SU-DHL-6 (cell line): ENCODE measurements at regions not wholly inside any gene's neighbourhood (a gene's known extent, or its start where the extent isn't known, plus 50 kb on each side); places are given as distances from the start of the nearest gene placed in this dataset.

Experiments used
- H2AFZ ChIP-seq: fragments of 200-600 bp; sonication (generic); 2 replicates; pipeline ENCODE4 v1.6.1; 2014; ENCODE audit warnings: low read depth, mild to moderate bottlenecking, moderate library complexity, mixed read lengths, antibody characterized with exemption, low read length; ENCODE audit not compliant: severe bottlenecking
- H3F3A ChIP-seq: fragments of 200-600 bp; shearing (Covaris generic); 2 replicates; pipeline ENCODE4 v1.6.0; 2016; ENCODE audit warnings: antibody characterized with exemption, mild to moderate bottlenecking; ENCODE audit not compliant: insufficient read depth
- H3K27ac ChIP-seq: fragments of 200-600 bp; sonication (generic); 2 replicates; pipeline ENCODE4 v1.5.1; 2016; ENCODE audit warnings: low read depth, mild to moderate bottlenecking, low read length, moderate library complexity, mixed read lengths
- H3K27me3 ChIP-seq: fragments of 200-600 bp; sonication (generic), shearing (Covaris generic); 2 replicates; pipeline ENCODE4 v1.6.0; 2014; ENCODE audit warnings: mild to moderate bottlenecking, low read length
- H3K36me3 ChIP-seq: fragments of 200-600 bp; sonication (generic); 2 replicates; pipeline ENCODE4 v1.6.1; 2014; ENCODE audit warnings: mild to moderate bottlenecking, low read length, mixed read lengths
- H3K4me2 ChIP-seq: fragments of 300-600, 200-600 bp; shearing (Covaris generic), sonication (generic); 2 replicates; pipeline ENCODE4 v1.6.0; 2014; ENCODE audit warnings: low read length, low read depth, mild to moderate bottlenecking; ENCODE audit not compliant: poor library complexity, severe bottlenecking
- H3K4me3 ChIP-seq: fragments of 200-600 bp; sonication (generic); 2 replicates; pipeline ENCODE4 v1.5.1; 2014; ENCODE audit warnings: antibody characterized with exemption, low read length, mild to moderate bottlenecking, mixed read lengths; ENCODE audit not compliant: insufficient read depth, poor library complexity, severe bottlenecking
- H3K79me2 ChIP-seq: fragments of 200-600 bp; sonication (generic); 2 replicates; pipeline ENCODE4 v1.6.1; 2014; ENCODE audit warnings: mild to moderate bottlenecking, low read length, moderate library complexity; ENCODE audit not compliant: insufficient read depth
- H3K9ac ChIP-seq: fragments of 200-600 bp; sonication (generic); 2 replicates; pipeline ENCODE4 v1.7.0; 2014; ENCODE audit warnings: mild to moderate bottlenecking, low read length
- H3K9me2 ChIP-seq: fragments of 200-600 bp; sonication (generic); replicated peaks from 2 replicates; pipeline ENCODE4 v1.6.1; 2014; ENCODE audit warnings: low read length; ENCODE audit not compliant: insufficient read depth
- H3K9me3 ChIP-seq: fragments of 200-600 bp; sonication (generic); 2 replicates; pipeline ENCODE4 v1.6.1; 2014; ENCODE audit warnings: low read length, mixed read lengths; ENCODE audit not compliant: insufficient read depth
- H4K20me1 ChIP-seq: fragments of 200-600 bp; sonication (generic); 2 replicates; pipeline ENCODE4 v1.6.1; 2014; ENCODE audit warnings: low read depth, mild to moderate bottlenecking, antibody characterized with exemption, low read length, moderate library complexity, mixed read lengths
- CTCF ChIP-seq: fragments of 200-600 bp; sonication (generic); IDR thresholded peaks from one replicate; pipeline ENCODE4 v1.5.1; 2017; ENCODE audit warnings: antibody characterized with exemption, mild to moderate bottlenecking, low read length, moderate library complexity; ENCODE audit not compliant: insufficient read depth, poor library complexity, severe bottlenecking
- EZH2phosphoT487 ChIP-seq: fragments of 200-600 bp; sonication (generic), shearing (Covaris generic); conservative IDR thresholded peaks from 2 replicates; pipeline ENCODE4 v1.6.1; 2018; ENCODE audit warnings: mild to moderate bottlenecking, antibody characterized with exemption, low read length, moderate library complexity, mixed read lengths

DNA sequence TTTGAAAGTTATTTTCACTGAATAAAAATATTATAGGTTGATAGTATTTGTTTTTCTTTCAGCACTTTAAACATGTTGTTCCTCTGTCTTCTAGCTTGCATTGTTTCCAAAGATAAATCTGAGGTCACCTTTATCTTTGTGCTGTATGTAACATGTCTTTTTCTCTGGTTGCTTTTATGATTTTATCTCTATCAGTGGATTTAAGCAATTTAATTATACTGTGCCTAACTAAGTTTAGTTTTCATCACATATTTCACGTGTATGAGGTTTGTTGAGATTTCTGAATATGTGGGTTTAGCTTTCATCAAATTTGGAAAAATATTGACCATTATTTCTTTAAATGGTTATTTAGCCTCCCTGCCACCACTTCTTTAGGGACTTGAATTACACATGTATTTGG is 214.5 kb downstream of the SNX18 start:
- H3K27ac ChIP-seq = no peak overlapping the region
- H3K79me2 ChIP-seq = no peaks in the 10 kb centered on the region
- H3K9me3 ChIP-seq = no peaks in the 10 kb centered on the region
- H3F3A ChIP-seq = no peaks in the 10 kb centered on the region
- no peak overlapping the region for H3K4me2 ChIP-seq
- no peaks in the 10 kb centered on the region for H3K9me2 ChIP-seq
- H3K4me3 ChIP-seq = no peak overlapping the region
- no peak overlapping the region for H2AFZ ChIP-seq
- H3K9ac ChIP-seq = no peak overlapping the region
- no peaks in the 10 kb centered on the region for H3K27me3 ChIP-seq
- H4K20me1 ChIP-seq = no peaks in the 10 kb centered on the region
- no peaks in the 10 kb centered on the region for H3K36me3 ChIP-seq
- no peak for TF ChIP-seq EZH2phosphoT487
- TF ChIP-seq CTCF = no peak

DNA sequence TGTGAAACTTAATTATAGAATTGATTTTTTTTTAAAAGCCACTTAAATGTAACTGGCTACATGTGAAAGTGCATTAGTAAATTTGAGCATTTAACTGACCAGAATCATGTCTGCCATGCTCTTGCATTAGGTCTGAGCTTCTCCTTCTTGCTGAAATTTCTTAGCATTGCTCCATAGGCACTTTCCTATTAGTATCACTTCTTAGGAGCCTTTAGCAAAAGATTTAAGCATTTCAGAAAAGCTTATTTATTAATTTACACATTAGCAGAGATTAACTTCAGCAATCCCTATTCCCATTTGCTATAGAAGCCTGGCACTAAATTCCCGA is 211.0 kb downstream of the SNX18 start:
- TF ChIP-seq EZH2phosphoT487 (no peak), CTCF (no peak)
- Histone ChIP-seq H3K79me2 (no peaks in the 10 kb centered on the region), H3K36me3 (no peaks in the 10 kb centered on the region), H3K9me2 (no peaks in the 10 kb centered on the region), H3K27me3 (no peaks in the 10 kb centered on the region), H3K27ac (no peak overlapping the region), H3K9ac (no peak overlapping the region), H3F3A (no peaks in the 10 kb centered on the region), H3K4me3 (no peak overlapping the region), H3K9me3 (no peaks in the 10 kb centered on the region), H4K20me1 (no peaks in the 10 kb centered on the region), H3K4me2 (no peak overlapping the region), H2AFZ (no peak overlapping the region)

DNA sequence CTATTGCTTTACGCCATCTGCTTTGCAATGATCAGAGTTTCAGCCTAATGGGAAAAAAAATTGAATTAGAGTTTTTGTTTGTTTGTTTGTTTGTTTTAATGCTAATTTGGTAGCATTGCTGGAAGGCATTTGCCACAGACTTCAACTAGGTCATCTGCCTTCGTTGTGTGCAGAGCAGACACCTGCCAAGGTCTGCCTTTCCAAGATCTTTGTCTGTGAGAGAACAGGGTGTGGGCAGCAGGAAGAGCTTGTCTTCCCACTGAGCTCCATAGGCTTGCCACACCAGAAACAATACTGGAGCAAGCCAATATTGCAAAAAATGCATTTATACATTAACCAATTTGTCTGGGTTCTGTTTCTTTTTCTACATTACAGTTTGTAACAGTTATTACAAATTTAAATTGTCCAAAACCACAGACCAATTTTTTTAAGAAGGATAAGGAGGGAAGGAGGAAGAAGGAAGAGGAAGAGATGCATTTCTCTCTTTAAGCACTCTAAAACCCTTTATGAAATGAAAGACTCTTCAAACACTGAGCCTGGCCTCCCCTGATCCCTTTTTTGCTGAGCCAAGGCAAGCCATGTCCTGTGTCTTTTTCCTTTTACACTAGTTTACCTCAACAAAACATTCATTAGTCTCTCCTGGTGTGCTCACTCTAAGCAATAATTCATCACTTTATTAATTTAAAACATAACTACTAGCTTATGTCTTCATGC is 210.5 kb downstream of the SNX18 start:
- Histone ChIP-seq H4K20me1 (no peaks in the 10 kb centered on the region), H3K27ac (no peak overlapping the region), H3K9me2 (no peaks in the 10 kb centered on the region), H3K27me3 (no peaks in the 10 kb centered on the region), H3K4me3 (no peak overlapping the region), H3K36me3 (no peaks in the 10 kb centered on the region), H3K4me2 (no peak overlapping the region), H3K9ac (no peak overlapping the region), H3K9me3 (no peaks in the 10 kb centered on the region), H3F3A (no peaks in the 10 kb centered on the region), H3K79me2 (no peaks in the 10 kb centered on the region), H2AFZ (no peak overlapping the region)
- TF ChIP-seq EZH2phosphoT487 (no peak), CTCF (no peak)
